DOHH2 (cell line): ENCODE measurements at regions not wholly inside any gene's neighbourhood (a gene's known extent, or its start where the extent isn't known, plus 50 kb on each side); places are given as distances from the start of the nearest gene placed in this dataset.
"Not testable (repeated sequence)": the region's sequence is repeated elsewhere in the genome, so short reads cannot be mapped to it uniquely, and the experiment has no call there.

ENCODE experiments used
- H3F3A ChIP-seq: fragments of 200-600 bp; sonication (generic), shearing (Covaris generic); 2 replicates; pipeline ENCODE4 v1.6.0; 2016; ENCODE audit warnings: antibody characterized with exemption, mild to moderate bottlenecking; ENCODE audit not compliant: control insufficient read depth, insufficient read depth
- H3K27ac ChIP-seq: fragments of 200-600 bp; sonication (generic); 2 replicates; pipeline ENCODE4 v1.5.1; 2014; ENCODE audit warnings: low read depth, mild to moderate bottlenecking, low read length, moderate library complexity
- H3K27me3 ChIP-seq: fragments of 200-600 bp; sonication (generic); 2 replicates; pipeline ENCODE4 v1.6.1; 2014; ENCODE audit warnings: mild to moderate bottlenecking, low read length, mixed read lengths; ENCODE audit not compliant: control insufficient read depth
- H3K36me3 ChIP-seq: fragments of 200-600 bp; sonication (generic); 2 replicates; pipeline ENCODE4 v1.6.1; 2014; ENCODE audit warnings: mild to moderate bottlenecking, low read length, moderate library complexity, mixed read lengths; ENCODE audit not compliant: control insufficient read depth
- H3K4me1 ChIP-seq: fragments of 200-600 bp; sonication (generic); 2 replicates; pipeline ENCODE4 v1.6.1; 2014; ENCODE audit warnings: mild to moderate bottlenecking, low read length, mixed read lengths; ENCODE audit not compliant: control insufficient read depth
- H3K4me2 ChIP-seq: fragments of 200-600 bp; sonication (generic); 2 replicates; pipeline ENCODE4 v1.6.0; 2014; ENCODE audit warnings: mild to moderate bottlenecking, low read length, moderate library complexity
- H3K4me3 ChIP-seq: fragments of 200-600 bp; sonication (generic); 2 replicates; pipeline ENCODE4 v1.5.1; 2014; ENCODE audit warnings: mild to moderate bottlenecking, low read length, mixed read lengths
- H3K79me2 ChIP-seq: fragments of 200-600 bp; sonication (generic); 2 replicates; pipeline ENCODE4 v1.6.1; 2014; ENCODE audit warnings: mild to moderate bottlenecking, low read length, mixed read lengths; ENCODE audit not compliant: control insufficient read depth
- H3K9me2 ChIP-seq: fragments of 200-600 bp; sonication (generic); replicated peaks from 2 replicates; pipeline ENCODE4 v1.6.1; 2014; ENCODE audit warnings: mild to moderate bottlenecking, low read length, mixed read lengths; ENCODE audit not compliant: control insufficient read depth
- H3K9me3 ChIP-seq: fragments of 200-600 bp; sonication (generic); 2 replicates; pipeline ENCODE4 v1.6.1; 2014; ENCODE audit warnings: antibody characterized with exemption, low read length, mixed read lengths; ENCODE audit not compliant: control insufficient read depth, insufficient read depth
- H4K20me1 ChIP-seq: fragments of 200-600 bp; sonication (generic); 2 replicates; pipeline ENCODE4 v1.6.0; 2014; ENCODE audit warnings: low read depth, mild to moderate bottlenecking, antibody characterized with exemption, low read length, moderate library complexity; ENCODE audit not compliant: control insufficient read depth, insufficient read depth
- CTCF ChIP-seq: fragments of 200-600 bp; sonication (generic); IDR thresholded peaks from one replicate; pipeline ENCODE4 v1.5.1; 2014; ENCODE audit warnings: antibody characterized with exemption, mild to moderate bottlenecking, low read depth, low read length; ENCODE audit not compliant: poor library complexity, severe bottlenecking
- EZH2phosphoT487 ChIP-seq: fragments of 200-600 bp; sonication (generic); IDR thresholded peaks from 2 replicates; pipeline ENCODE4 v1.6.1; 2017; ENCODE audit warnings: borderline replicate concordance, mild to moderate bottlenecking, antibody characterized with exemption, low read length, moderate library complexity, mixed read lengths

DNA sequence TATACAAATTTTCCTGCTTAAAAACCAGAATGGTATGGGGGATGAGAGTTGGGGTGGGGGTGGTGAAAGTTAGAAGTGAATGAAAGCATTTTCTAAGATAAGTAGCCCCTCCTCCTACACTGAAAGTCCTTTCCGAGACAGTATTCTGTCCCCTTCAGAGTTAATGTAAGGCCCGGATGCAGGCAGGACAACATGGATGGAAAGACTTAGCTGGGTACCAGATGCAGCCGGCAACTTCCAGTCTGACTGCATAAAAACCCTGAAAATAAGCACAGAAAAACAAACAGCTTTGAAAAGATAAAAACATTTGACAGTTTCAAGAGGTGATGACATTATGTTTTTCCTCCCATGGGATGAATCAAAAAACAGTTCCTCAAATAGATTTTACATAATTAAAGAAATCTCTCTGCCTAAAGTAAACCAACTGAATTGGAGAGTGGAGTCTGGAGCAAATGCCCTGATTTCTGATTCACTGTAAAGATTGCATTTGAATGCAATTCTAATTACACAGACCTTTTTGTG, 196.3 kb downstream of the GPAT3 start:
- Histone ChIP-seq H3K9me2 (no peaks in the 10 kb centered on the region), H4K20me1 (no peaks in the 10 kb centered on the region), H3K9me3 (no peaks in the 10 kb centered on the region), H3K4me1 (no peaks in the 10 kb centered on the region), H3K4me2 (no peak overlapping the region), H3K79me2 (no peaks in the 10 kb centered on the region), H3K4me3 (no peak overlapping the region), H3F3A (no peaks in the 10 kb centered on the region), H3K27me3 (no peaks in the 10 kb centered on the region), H3K36me3 (no peaks in the 10 kb centered on the region), H3K27ac (no peak overlapping the region)
- TF ChIP-seq CTCF (no peak), EZH2phosphoT487 (no peak)

DNA sequence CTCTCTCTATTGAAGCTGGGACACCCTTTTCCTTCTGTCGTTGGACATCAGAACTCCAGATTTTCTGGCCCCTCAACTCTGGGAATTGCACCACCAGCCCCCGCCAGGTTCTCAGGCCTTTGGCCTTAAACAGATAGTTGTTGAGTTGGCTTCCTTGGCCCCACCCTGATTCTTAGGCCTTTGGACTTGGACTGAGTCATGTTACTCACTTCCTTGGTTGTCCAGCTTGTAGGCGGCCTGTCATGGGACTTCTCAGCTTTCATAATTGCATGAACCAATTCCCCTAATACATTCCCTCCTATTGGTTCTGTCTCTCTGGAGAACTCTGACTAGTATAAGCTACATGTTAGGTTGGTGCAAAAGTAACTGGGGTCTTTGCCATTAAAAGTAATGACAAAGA, 195.7 kb downstream of the GPAT3 start:
- Histone ChIP-seq H3F3A (no peaks in the 10 kb centered on the region), H3K4me1 (no peaks in the 10 kb centered on the region), H3K27me3 (no peaks in the 10 kb centered on the region), H3K4me3 (no peak overlapping the region), H3K9me2 (no peaks in the 10 kb centered on the region), H3K36me3 (no peaks in the 10 kb centered on the region), H4K20me1 (no peaks in the 10 kb centered on the region), H3K9me3 (no peaks in the 10 kb centered on the region), H3K27ac (no peak overlapping the region), H3K4me2 (no peak overlapping the region), H3K79me2 (no peaks in the 10 kb centered on the region)
- TF ChIP-seq EZH2phosphoT487: no peak
- no peak for TF ChIP-seq CTCF

GRCh38 chr4:83730958-83731357, 195.1 kb downstream of the GPAT3 start:
- H4K20me1 ChIP-seq, H3F3A ChIP-seq, H3K9me2 ChIP-seq, H3K27ac ChIP-seq, H3K79me2 ChIP-seq, H3K4me3 ChIP-seq, H3K4me1 ChIP-seq, H3K27me3 ChIP-seq, H3K9me3 ChIP-seq, H3K4me2 ChIP-seq, H3K36me3 ChIP-seq: not testable (repeated sequence)

- Histone ChIP-seq H3K79me2 (no peaks in the 10 kb centered on the region), H3K4me2 (no peak overlapping the region), H3K4me1 (no peaks in the 10 kb centered on the region), H3K4me3 (no peak overlapping the region), H3K9me3 (no peaks in the 10 kb centered on the region), H3K36me3 (no peaks in the 10 kb centered on the region), H3K9me2 (no peaks in the 10 kb centered on the region), H3K27me3 (no peaks in the 10 kb centered on the region), H4K20me1 (no peaks in the 10 kb centered on the region), H3F3A (no peaks in the 10 kb centered on the region), H3K27ac (no peak overlapping the region)
- TF ChIP-seq CTCF: no peak
- TF ChIP-seq EZH2phosphoT487: no peak
Observed at GRCh38 chr4:83728191-83728590, 192.3 kb downstream of the GPAT3 start.
